ENCODE measurements at regions not wholly inside any gene's neighbourhood (a gene's known extent, or its start where the extent isn't known, plus 50 kb on each side); places are given as distances from the start of the nearest gene placed in this dataset.

DNA sequence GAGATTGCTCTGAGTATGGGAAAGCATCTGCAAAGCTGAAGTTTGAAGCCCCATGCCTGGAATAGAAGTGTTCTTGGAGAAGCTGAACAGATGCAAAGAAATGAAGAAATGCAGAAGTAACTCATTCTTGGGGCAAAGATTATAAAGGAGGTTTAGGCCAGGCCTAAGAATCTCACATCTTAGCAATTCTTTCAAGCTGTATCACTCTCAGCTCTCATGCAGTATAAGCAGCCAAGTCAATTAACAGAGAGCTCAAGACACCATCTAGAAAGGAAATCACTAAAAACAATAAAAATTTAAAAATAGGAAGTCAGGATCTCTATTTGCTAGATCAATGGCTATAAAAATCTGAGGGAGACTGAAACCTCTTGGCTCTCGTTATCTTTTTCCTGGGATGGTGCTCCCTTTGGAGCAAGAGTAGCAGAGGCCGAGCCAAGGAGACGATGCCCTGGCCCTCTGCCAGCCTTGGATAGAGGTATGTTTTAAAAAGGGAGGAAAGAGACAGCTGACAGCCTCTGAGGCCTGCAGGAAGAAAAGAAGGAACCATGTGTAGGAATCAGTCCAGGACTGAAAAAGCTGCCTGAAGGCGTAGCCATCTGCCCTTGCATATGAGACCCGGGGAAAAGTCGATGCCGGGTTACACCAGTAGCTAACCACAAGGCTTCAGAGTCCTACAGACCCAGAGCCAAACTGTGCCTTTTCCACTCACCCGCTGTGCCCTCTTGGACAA is 229.8 kb downstream of the BLID start:
- no peak for DNase-seq (ENCODE audit: low read depth)
- TF ChIP-seq, protein P1, sequence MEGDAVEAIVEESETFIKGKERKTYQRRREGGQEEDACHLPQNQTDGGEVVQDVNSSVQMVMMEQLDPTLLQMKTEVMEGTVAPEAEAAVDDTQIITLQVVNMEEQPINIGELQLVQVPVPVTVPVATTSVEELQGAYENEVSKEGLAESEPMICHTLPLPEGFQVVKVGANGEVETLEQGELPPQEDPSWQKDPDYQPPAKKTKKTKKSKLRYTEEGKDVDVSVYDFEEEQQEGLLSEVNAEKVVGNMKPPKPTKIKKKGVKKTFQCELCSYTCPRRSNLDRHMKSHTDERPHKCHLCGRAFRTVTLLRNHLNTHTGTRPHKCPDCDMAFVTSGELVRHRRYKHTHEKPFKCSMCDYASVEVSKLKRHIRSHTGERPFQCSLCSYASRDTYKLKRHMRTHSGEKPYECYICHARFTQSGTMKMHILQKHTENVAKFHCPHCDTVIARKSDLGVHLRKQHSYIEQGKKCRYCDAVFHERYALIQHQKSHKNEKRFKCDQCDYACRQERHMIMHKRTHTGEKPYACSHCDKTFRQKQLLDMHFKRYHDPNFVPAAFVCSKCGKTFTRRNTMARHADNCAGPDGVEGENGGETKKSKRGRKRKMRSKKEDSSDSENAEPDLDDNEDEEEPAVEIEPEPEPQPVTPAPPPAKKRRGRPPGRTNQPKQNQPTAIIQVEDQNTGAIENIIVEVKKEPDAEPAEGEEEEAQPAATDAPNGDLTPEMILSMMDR (conservative IDR thresholded peaks at IDR 0.05; ENCODE audit: low read depth, low read length) = no peak
- no peak overlapping the region for H3K4me3 ChIP-seq (ENCODE audit: low read depth, low read length)

DNA sequence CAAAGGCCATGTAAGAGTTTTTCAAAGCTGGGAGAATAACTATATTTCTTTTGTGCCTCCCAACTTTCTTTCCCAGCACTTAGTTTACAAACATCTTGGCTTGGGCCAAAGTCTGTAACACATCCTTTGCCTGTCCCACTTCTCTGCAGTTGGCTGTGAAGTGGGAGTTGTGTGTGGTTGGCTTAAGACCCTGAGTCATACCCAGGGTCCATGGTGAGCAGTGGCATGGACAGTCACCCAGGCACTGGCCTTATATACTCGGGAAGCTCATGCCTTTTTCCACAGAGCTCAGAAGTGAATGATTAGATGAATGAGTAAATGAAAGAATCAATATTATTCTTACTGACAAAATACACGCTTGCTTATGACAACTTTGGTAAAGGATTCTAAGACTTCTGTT is 231.4 kb downstream of the BLID start:
- H3K4me3 ChIP-seq (ENCODE audit: low read depth, low read length) = no peak overlapping the region
- TF ChIP-seq, protein P1 (conservative IDR thresholded peaks at IDR 0.05; ENCODE audit: low read depth, low read length) = no peak
- no peak for DNase-seq (ENCODE audit: low read depth)

DNA sequence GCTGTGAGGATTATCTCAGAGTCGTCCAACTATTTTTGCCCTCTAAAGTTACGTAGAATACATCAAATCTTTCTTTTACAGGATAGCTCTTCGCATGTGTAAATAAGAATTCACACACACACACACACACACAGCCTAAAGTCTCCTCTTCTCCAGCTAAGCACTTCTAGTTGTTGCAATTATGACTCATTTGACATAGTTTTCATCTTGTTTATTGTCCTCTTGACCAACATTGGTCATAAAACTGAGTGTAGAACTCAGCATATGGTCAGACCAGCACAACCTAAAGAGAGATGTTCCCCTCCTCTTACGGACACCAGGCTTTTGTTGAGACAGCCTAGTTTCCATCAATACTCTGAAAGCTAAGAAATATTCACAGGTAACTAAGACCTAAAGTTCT is 234.2 kb downstream of the BLID start:
- no peak for DNase-seq (ENCODE audit: low read depth)
- TF ChIP-seq, protein P1 (conservative IDR thresholded peaks at IDR 0.05; ENCODE audit: low read depth, low read length) = no peak

DNA sequence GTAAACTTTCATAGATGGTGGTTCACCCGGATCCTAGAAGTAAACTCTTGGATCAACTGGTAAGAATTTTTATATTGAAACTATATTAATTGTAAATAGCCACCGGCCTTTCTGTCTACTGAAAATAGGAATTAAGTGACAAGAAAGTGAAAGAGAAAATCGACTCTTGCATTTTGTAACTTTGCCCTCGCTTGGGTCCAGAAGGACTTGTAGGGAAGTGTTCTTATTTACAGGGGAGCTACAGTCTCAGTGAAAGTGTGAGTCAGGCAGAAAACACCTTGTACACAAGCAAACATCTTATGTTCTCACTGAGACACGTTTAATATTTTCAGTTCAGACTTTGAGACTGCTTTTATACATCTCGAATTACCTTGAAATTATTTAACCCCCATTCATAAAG is 238.9 kb downstream of the BLID start:
- no peak overlapping the region for H3K4me3 ChIP-seq (ENCODE audit: low read depth, low read length)
- TF ChIP-seq, protein P1 (conservative IDR thresholded peaks at IDR 0.05; ENCODE audit: low read depth, low read length) = no peak
- DNase-seq (ENCODE audit: low read depth) = no peak

More for the DNA sequence above, 234.2 kb downstream of the BLID start:
- H3K4me3 ChIP-seq (ENCODE audit: low read depth, low read length) = no peak overlapping the region

DNA sequence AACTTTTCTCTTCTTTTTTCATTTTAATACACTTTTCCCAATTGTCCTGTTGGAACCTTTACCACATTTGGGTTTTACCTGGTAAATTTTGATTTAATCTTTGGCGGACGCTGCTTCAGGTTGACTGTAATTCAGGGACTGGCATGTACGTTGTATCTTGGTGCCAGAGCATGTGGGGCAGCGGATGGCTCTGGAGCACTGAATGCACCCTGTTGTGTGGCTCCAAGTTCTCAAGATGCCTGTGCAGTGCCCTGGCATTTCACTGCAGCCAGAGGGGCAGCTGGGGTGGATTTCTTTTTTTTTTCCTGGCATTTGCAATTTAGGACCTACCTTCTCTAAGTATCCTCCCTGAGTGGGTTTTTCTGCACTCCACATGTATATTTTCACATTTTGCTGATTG is 242.2 kb downstream of the BLID start:
- TF ChIP-seq, protein P1 (conservative IDR thresholded peaks at IDR 0.05; ENCODE audit: low read depth, low read length) = no peak
- no peak overlapping the region for H3K4me3 ChIP-seq (ENCODE audit: low read depth, low read length)
- no peak for DNase-seq (ENCODE audit: low read depth)

DNA sequence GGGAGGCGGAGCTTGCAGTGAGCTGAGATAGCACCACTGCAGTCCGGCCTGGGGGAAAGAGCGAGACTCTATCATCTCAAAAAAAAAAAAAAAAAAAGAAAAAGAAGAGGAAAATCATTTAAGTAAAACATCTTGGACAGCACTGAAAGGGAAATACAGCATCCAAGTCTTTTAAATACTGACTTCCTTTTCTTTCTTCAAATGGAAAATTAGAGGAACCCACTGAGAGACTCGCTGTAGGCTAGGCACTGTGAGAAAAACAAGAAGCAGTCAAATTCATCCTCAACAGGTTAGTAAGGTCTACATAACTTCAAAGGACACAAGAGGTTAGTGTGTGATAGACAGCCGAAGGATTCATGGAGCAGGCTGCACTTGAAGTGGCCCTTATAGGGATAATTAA is 243.7 kb downstream of the BLID start:
- TF ChIP-seq, protein P1 (conservative IDR thresholded peaks at IDR 0.05; ENCODE audit: low read depth, low read length) = no peak
- no peak overlapping the region for H3K4me3 ChIP-seq (ENCODE audit: low read depth, low read length)
- no peak for DNase-seq (ENCODE audit: low read depth)

All from epithelial cell of proximal tubule (primary cell).